ENCODE measurements at regions not wholly inside any gene's neighbourhood (a gene's known extent, or its start where the extent isn't known, plus 50 kb on each side); places are given as distances from the start of the nearest gene placed in this dataset.

- Histone ChIP-seq H3K4me2 (no peak overlapping the region), H3K4me1 (no peaks in the 10 kb centered on the region), H3K9me3 (no peaks in the 10 kb centered on the region), H3K27ac (no peak overlapping the region), H3K4me3 (no peak overlapping the region)
- FAIRE-seq (no peak), ATAC-seq (no peak), DNase-seq (ENCODE audit: low read depth in 1 of 2, low spot score in 1 of 2) (no peak)
- no peak for TF ChIP-seq MAFK (IDR thresholded peaks at IDR 0.05; ENCODE audit: partially characterized antibody)
- no peak for TF ChIP-seq MYC (IDR thresholded peaks at IDR 0.05; ENCODE audit: borderline replicate concordance, low read length)
- no peak for TF ChIP-seq RNF2 (IDR thresholded peaks at IDR 0.05; ENCODE audit: borderline replicate concordance, low read depth)
- TF ChIP-seq ATOH8 (CRISPR knock-in tag; IDR thresholded peaks at IDR 0.05; ENCODE audit: low read depth): no peak
- no peak for TF ChIP-seq BHLHE40 (IDR thresholded peaks at IDR 0.05; ENCODE audit: low read depth, low read length)
- TF ChIP-seq HDAC2 (IDR thresholded peaks at IDR 0.05): no peak
- TF ChIP-seq PHF8 (IDR thresholded peaks at IDR 0.05; ENCODE audit: borderline replicate concordance, low read depth): no peak
- TF ChIP-seq MAZ (IDR thresholded peaks at IDR 0.05; ENCODE audit: borderline replicate concordance, low read depth, low read length): no peak
- TF ChIP-seq NR3C1 (IDR thresholded peaks at IDR 0.05): no peak
- no peak for TF ChIP-seq JUNB (IDR thresholded peaks at IDR 0.05)
- TF ChIP-seq HOXB13 (CRISPR knock-in tag; IDR thresholded peaks at IDR 0.05; ENCODE audit: low read depth): no peak
- TF ChIP-seq SREBF2 (IDR thresholded peaks at IDR 0.05): no peak
- TF ChIP-seq NPAS2 (CRISPR knock-in tag; IDR thresholded peaks at IDR 0.05; ENCODE audit: borderline replicate concordance): no peak
- 47% methylated on average over 3 of the region's 4 CpGs for WGBS (ENCODE audit: missing lambda C conversion rate)
- POLR2A ChIA-PET: no interaction called here
- CTCF ChIA-PET: no interaction called here
Measured at GRCh38 chrX:5145957-5146356, 1082.7 kb downstream of the NLGN4X start.

GRCh38 chrX:5142644-5143043, 1086.0 kb downstream of the NLGN4X start:
- Histone ChIP-seq H3K4me3 (no peak overlapping the region), H3K9me3 (no peaks in the 10 kb centered on the region), H3K4me2 (no peak overlapping the region), H3K27ac (no peak overlapping the region), H3K4me1 (no peaks in the 10 kb centered on the region)
- FAIRE-seq: no peak
- POLR2A ChIA-PET: no interaction called here
- CTCF ChIA-PET: no interaction called here
- no peak for ATAC-seq
- TF ChIP-seq MAZ (IDR thresholded peaks at IDR 0.05; ENCODE audit: borderline replicate concordance, low read depth, low read length) (no peak), RAD21 (conservative IDR thresholded peaks at IDR 0.05 in 1 of 2, IDR thresholded peaks at IDR 0.05 in 1 of 2) (no peak), PBX3 (IDR thresholded peaks at IDR 0.05) (no peak), CTCF (IDR thresholded peaks at IDR 0.05) (no peak), CEBPB (IDR thresholded peaks at IDR 0.05) (no peak), ZSCAN20 (CRISPR knock-in tag; IDR thresholded peaks at IDR 0.05) (no peak), USF2 (IDR thresholded peaks at IDR 0.05) (no peak), CBX2 (IDR thresholded peaks at IDR 0.05; ENCODE audit: borderline replicate concordance, low read depth) (no peak), HES2 (IDR thresholded peaks at IDR 0.05) (no peak), FOXS1 (CRISPR knock-in tag; IDR thresholded peaks at IDR 0.05) (no peak)
- 30% methylated on average over 7 of the region's 7 CpGs for WGBS (ENCODE audit: missing lambda C conversion rate)
- DNase-seq (ENCODE audit: low read depth in 1 of 2, low spot score in 1 of 2): no peak

Measured in A549 (cell line).